ENCODE measurements at regions not wholly inside any gene's neighbourhood (a gene's known extent, or its start where the extent isn't known, plus 50 kb on each side); places are given as distances from the start of the nearest gene placed in this dataset.
"Not testable (repeated sequence)": the region's sequence is repeated elsewhere in the genome, so short reads cannot be mapped to it uniquely, and the experiment has no call there.

DNA sequence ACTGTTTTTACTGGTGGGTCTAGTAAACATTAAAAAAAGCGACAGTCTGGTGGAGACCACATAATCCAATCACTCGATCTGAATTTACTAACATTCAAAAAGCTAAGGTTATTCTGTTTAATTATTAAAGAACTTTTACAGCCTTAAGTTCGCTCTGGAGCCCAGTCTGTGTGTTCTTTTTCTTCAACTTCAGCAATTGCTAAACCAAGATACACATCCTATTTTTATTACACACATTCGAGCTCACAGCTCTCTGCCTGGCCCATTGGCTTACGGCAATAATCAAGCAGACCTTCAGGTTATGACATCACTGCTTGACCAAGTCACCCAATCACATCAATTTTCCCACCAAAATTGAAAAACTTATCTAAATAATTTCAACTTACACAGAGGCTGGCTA, 57.4 kb upstream of the PRSS16 start:
- H3K4me3 ChIP-seq (ENCODE audit: control insufficient read depth, low read depth, low read length), result no peak overlapping the region
- TF ChIP-seq, protein P1, sequence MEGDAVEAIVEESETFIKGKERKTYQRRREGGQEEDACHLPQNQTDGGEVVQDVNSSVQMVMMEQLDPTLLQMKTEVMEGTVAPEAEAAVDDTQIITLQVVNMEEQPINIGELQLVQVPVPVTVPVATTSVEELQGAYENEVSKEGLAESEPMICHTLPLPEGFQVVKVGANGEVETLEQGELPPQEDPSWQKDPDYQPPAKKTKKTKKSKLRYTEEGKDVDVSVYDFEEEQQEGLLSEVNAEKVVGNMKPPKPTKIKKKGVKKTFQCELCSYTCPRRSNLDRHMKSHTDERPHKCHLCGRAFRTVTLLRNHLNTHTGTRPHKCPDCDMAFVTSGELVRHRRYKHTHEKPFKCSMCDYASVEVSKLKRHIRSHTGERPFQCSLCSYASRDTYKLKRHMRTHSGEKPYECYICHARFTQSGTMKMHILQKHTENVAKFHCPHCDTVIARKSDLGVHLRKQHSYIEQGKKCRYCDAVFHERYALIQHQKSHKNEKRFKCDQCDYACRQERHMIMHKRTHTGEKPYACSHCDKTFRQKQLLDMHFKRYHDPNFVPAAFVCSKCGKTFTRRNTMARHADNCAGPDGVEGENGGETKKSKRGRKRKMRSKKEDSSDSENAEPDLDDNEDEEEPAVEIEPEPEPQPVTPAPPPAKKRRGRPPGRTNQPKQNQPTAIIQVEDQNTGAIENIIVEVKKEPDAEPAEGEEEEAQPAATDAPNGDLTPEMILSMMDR (IDR thresholded peaks at IDR 0.05; ENCODE audit: control insufficient read depth, insufficient read depth, low read depth, low read length, missing control alignments), result no peak
- DNase-seq (ENCODE audit: low read depth), result no peak

DNA sequence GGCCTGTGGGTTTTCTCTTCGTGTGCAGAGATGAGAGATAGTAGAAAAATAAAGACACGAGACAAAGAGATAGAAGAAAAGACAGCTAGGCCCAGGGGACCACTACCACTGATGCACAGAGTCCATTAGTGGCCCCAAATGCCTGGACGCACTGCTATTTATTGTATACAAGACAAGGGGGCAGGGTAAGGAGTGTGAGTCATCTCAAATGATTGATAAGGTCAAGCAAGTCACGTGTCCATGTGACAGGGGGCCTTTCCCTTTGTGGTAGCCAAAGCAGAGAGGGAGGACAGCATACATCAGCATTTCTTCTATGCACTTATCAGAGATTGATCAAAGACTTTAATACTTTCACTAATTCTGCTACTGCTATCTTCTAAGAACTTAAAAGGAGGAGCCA, 53.0 kb upstream of the PRSS16 start:
- H3K4me3 ChIP-seq (ENCODE audit: control insufficient read depth, low read depth, low read length); DNase-seq (ENCODE audit: low read depth): not testable (repeated sequence)

DNA sequence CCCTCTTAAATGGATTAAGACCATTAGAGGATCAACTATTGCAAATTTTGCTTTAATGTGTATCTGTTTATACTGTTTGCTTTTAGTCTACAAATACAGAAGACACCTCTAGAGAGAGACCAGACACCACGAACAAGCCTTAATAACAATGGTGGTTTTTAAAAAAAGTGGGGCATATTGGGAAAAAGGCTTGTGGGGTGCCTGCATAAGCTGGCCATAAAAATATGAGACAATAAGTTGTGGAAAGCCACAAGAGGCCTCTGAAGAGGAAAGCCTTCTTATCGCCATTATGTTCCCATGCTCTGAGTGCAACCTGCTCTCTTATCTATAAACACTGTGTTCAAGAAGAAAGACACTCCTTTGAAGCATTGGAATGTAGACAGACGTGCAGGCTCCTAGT, 52.0 kb upstream of the PRSS16 start:
- not testable (repeated sequence) for DNase-seq (ENCODE audit: low read depth); H3K4me3 ChIP-seq (ENCODE audit: control insufficient read depth, low read depth, low read length)

All from AG09309 (cell line).